ENCODE measurements at regions not wholly inside any gene's neighbourhood (a gene's known extent, or its start where the extent isn't known, plus 50 kb on each side); places are given as distances from the start of the nearest gene placed in this dataset.

DNA sequence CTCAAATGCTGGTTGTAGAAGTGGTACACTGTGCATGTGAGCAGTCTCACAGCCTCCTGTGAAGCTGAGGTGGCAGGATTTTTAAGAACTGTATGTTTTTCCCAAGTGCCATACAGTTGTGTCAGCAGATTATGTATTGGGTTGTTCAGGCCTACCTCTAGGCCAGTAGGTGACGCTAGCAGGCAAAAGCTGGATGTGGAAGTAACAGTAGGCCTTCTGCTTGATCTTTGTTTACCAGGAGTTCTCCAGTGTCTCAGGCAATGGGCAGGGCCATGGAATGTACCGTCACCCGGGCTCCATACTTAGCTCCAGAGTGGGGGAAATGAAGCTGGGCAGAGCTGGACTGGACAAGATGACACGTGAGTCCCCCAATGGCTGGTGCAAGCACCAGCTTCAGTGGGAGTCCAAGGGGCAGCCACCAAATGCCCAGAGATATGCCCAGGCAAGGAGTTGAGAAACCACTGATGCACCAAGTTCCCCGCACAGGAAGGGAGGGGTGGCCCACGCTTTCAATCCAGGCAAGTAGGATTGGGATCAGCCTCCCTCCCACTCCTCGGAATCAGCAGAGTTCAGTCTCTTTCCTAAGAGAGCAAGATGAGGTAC, 289.7 kb downstream of the HTR1B start:
- peak; percentile 25 for DNase-seq
- no peak overlapping the region for H3K27ac ChIP-seq
- TF ChIP-seq, protein P1, sequence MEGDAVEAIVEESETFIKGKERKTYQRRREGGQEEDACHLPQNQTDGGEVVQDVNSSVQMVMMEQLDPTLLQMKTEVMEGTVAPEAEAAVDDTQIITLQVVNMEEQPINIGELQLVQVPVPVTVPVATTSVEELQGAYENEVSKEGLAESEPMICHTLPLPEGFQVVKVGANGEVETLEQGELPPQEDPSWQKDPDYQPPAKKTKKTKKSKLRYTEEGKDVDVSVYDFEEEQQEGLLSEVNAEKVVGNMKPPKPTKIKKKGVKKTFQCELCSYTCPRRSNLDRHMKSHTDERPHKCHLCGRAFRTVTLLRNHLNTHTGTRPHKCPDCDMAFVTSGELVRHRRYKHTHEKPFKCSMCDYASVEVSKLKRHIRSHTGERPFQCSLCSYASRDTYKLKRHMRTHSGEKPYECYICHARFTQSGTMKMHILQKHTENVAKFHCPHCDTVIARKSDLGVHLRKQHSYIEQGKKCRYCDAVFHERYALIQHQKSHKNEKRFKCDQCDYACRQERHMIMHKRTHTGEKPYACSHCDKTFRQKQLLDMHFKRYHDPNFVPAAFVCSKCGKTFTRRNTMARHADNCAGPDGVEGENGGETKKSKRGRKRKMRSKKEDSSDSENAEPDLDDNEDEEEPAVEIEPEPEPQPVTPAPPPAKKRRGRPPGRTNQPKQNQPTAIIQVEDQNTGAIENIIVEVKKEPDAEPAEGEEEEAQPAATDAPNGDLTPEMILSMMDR (IDR thresholded peaks at IDR 0.05), result no peak
- no peak for TF ChIP-seq POLR2A (IDR thresholded peaks at IDR 0.05)

DNA sequence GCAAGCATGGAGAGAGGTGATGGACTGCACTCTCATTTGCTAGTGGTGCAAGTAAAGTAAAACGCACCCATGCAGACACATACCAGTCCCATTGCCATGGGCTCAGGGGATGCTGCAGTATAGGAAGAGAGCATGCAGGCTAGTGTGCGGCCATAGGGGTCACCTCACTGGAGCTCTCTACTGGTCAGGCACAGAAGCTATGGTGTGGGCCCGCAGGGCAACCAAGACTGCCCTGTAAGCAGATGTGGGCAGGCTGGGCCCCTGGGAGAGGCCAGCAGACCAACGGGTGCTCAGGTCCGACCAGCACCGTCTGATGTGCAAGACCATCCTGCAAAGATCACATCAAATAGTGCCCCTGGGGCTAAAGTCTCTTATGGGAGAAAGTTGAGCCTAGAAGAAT, 290.7 kb downstream of the HTR1B start:
- H3K27me3 ChIP-seq, result no peaks in the 10 kb centered on the region
- 69 to 93% methylated on average over 3 to 6 of the region's 6 CpGs for WGBS, 2 donors
- no peaks in the 10 kb centered on the region for H3K36me3 ChIP-seq (ENCODE audit: low read depth, missing control alignments)
- intact Hi-C loops (cut with DNase I; ENCODE audit: low total_unique reads), result no loop called here
- no peaks in the 10 kb centered on the region for H3K4me1 ChIP-seq
- no peaks in the 10 kb centered on the region for H3K9me3 ChIP-seq
- DNase-seq, result no peak
- TF ChIP-seq, protein P1 (IDR thresholded peaks at IDR 0.05), result no peak
- no peak for TF ChIP-seq POLR2A (IDR thresholded peaks at IDR 0.05)
- no peak overlapping the region for H3K4me3 ChIP-seq
- H3K27ac ChIP-seq, result no peak overlapping the region

More for the DNA sequence above, 289.7 kb downstream of the HTR1B start:
- no peaks in the 10 kb centered on the region for H3K9me3 ChIP-seq
- H3K36me3 ChIP-seq (ENCODE audit: low read depth, missing control alignments), result no peaks in the 10 kb centered on the region
- intact Hi-C loops (cut with DNase I; ENCODE audit: low total_unique reads), result no loop called here
- no peak overlapping the region for H3K4me3 ChIP-seq
- H3K4me1 ChIP-seq, result no peaks in the 10 kb centered on the region
- no peaks in the 10 kb centered on the region for H3K27me3 ChIP-seq
- WGBS, 2 donors, result 86 to 89% methylated on average over 5 to 7 of the region's 7 CpGs

DNA sequence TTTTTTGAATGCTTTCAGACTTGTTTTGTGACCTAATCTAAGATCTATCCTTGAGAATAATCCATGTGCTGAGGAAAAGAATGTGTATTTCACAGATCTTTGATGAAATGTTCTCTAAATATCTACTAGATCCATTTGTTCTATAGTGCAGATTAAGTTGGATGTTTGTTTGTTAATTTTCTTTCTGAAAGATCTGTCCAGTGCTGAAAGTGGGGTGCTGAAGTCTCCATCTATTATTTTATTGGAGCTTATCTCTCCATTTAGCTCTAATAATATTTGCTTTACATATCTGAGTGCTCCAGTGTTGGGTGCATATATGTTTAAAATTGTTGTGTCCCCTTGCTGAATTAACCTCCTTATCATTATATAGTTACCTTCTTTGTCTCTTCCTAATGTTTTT, 303.6 kb downstream of the HTR1B start:
- Histone ChIP-seq H3K27me3 (no peaks in the 10 kb centered on the region), H3K27ac (no peak overlapping the region), H3K4me3 (no peak overlapping the region), H3K4me1 (no peaks in the 10 kb centered on the region), H3K9me3 (no peaks in the 10 kb centered on the region), H3K36me3 (ENCODE audit: low read depth, missing control alignments) (no peaks in the 10 kb centered on the region)
- intact Hi-C loops (cut with DNase I; ENCODE audit: low total_unique reads), result no loop called here
- no peak for DNase-seq
- no peak for TF ChIP-seq POLR2A (IDR thresholded peaks at IDR 0.05)
- TF ChIP-seq, protein P1 (IDR thresholded peaks at IDR 0.05), result no peak

DNA sequence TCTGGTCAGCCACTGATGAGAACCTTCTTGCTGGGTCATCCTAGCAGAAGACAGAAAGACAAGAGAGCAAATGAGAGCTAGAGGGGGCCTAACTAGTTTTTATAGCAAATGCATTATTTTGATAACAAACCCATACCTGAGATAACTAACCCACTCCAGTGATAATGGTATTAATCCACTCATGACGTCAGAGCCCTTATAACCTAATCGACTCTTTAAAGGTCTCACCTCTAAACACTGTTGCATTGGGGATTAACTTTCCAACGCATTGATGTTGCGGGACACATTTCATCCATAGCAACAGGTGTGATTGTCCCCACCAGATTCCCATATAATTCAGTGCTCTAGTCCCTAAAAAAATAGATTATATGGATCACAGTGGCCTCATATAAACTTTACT, 312.1 kb downstream of the HTR1B start:
- Histone ChIP-seq H3K9me3 (no peaks in the 10 kb centered on the region), H3K27ac (no peak overlapping the region), H3K4me1 (no peaks in the 10 kb centered on the region), H3K4me3 (no peak overlapping the region), H3K27me3 (no peaks in the 10 kb centered on the region), H3K36me3 (ENCODE audit: low read depth, missing control alignments) (no peaks in the 10 kb centered on the region)
- DNase-seq, result no peak
- intact Hi-C loops (cut with DNase I; ENCODE audit: low total_unique reads), result no loop called here
- WGBS, 2 donors, result 68% methylated on average over 4 of the region's 4 CpGs
- TF ChIP-seq POLR2A (IDR thresholded peaks at IDR 0.05), result no peak
- TF ChIP-seq, protein P1 (IDR thresholded peaks at IDR 0.05), result no peak

DNA sequence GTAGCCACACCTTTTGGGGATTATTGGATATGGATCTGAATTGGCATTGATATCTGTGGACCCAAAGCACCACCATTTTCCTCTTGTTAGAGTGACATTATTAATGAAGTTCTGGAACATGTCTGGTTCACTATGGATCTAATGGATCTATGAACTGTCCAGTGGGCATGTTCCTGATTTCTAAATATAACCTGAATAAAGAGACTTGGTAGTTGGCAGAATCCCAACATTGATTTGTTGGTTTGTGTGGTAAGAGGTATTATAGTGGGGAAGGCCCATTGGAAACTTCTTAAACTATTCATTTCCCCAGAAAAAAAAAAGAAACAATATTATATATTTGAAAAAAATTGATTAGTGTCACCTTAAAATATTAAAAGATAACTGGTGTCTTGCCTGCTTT, 312.6 kb downstream of the HTR1B start:
- intact Hi-C loops (cut with DNase I; ENCODE audit: low total_unique reads), result no loop called here
- Histone ChIP-seq H3K4me1 (no peaks in the 10 kb centered on the region), H3K27ac (no peak overlapping the region), H3K36me3 (ENCODE audit: low read depth, missing control alignments) (no peaks in the 10 kb centered on the region), H3K9me3 (no peaks in the 10 kb centered on the region), H3K27me3 (no peaks in the 10 kb centered on the region), H3K4me3 (no peak overlapping the region)
- DNase-seq, result no peak
- TF ChIP-seq POLR2A (IDR thresholded peaks at IDR 0.05), result no peak
- TF ChIP-seq, protein P1 (IDR thresholded peaks at IDR 0.05), result no peak
